GM12875 (cell line): ENCODE measurements at regions not wholly inside any gene's neighbourhood (a gene's known extent, or its start where the extent isn't known, plus 50 kb on each side); places are given as distances from the start of the nearest gene placed in this dataset.

ENCODE experiments used
- H3K4me3 ChIP-seq: one replicate; pipeline ENCODE4 v1.5.1; 2011; ENCODE audit warnings: low read depth, low read length, control low read depth
- CTCF ChIP-seq: IDR thresholded peaks from 2 replicates; pipeline ENCODE4 v1.5.1; 2011; ENCODE audit warnings: low read depth, mild to moderate bottlenecking, control low read depth, inconsistent platforms, low read length, moderate library complexity, borderline replicate concordance; ENCODE audit not compliant: insufficient read depth

GRCh38 chr18:72114801-72115594, 429.1 kb downstream of the CBLN2 start:
- no peak overlapping the region for H3K4me3 ChIP-seq
- no peak for TF ChIP-seq CTCF

GRCh38 chr18:72107647-72108383, 436.3 kb downstream of the CBLN2 start:
- H3K4me3 ChIP-seq, result no peak overlapping the region
- TF ChIP-seq CTCF, result no peak

GRCh38 chr18:72104851-72105250, 439.3 kb downstream of the CBLN2 start:
- H3K4me3 ChIP-seq, result no peak overlapping the region
- TF ChIP-seq CTCF, result no peak

GRCh38 chr18:72102412-72102811, 441.7 kb downstream of the CBLN2 start:
- no peak for TF ChIP-seq CTCF
- H3K4me3 ChIP-seq, result no peak overlapping the region

- TF ChIP-seq CTCF, result no peak
Observed at GRCh38 chr18:72100465-72101004, 443.6 kb downstream of the CBLN2 start.

GRCh38 chr18:72091369-72091768, 452.8 kb downstream of the CBLN2 start:
- H3K4me3 ChIP-seq, result no peak overlapping the region
- TF ChIP-seq CTCF, result no peak

More at GRCh38 chr18:72100465-72101004, 443.6 kb downstream of the CBLN2 start:
- H3K4me3 ChIP-seq, result no peak overlapping the region
